ENCODE measurements at regions not wholly inside any gene's neighbourhood (a gene's known extent, or its start where the extent isn't known, plus 50 kb on each side); places are given as distances from the start of the nearest gene placed in this dataset.

GRCh38 chr2:238669046-238669445, 178.8 kb upstream of the TWIST2 start:
- TF ChIP-seq, protein P1, sequence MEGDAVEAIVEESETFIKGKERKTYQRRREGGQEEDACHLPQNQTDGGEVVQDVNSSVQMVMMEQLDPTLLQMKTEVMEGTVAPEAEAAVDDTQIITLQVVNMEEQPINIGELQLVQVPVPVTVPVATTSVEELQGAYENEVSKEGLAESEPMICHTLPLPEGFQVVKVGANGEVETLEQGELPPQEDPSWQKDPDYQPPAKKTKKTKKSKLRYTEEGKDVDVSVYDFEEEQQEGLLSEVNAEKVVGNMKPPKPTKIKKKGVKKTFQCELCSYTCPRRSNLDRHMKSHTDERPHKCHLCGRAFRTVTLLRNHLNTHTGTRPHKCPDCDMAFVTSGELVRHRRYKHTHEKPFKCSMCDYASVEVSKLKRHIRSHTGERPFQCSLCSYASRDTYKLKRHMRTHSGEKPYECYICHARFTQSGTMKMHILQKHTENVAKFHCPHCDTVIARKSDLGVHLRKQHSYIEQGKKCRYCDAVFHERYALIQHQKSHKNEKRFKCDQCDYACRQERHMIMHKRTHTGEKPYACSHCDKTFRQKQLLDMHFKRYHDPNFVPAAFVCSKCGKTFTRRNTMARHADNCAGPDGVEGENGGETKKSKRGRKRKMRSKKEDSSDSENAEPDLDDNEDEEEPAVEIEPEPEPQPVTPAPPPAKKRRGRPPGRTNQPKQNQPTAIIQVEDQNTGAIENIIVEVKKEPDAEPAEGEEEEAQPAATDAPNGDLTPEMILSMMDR (IDR thresholded peaks at IDR 0.05 in 8 of 11, conservative IDR thresholded peaks at IDR 0.05 in 3 of 11): no peak
- TF ChIP-seq POLR2A (IDR thresholded peaks at IDR 0.05) (no peak), POLR2AphosphoS5 (IDR thresholded peaks at IDR 0.05) (no peak)

Data from spleen (tissue), 7 donors.